ENCODE measurements at regions not wholly inside any gene's neighbourhood (a gene's known extent, or its start where the extent isn't known, plus 50 kb on each side); places are given as distances from the start of the nearest gene placed in this dataset.

DNA sequence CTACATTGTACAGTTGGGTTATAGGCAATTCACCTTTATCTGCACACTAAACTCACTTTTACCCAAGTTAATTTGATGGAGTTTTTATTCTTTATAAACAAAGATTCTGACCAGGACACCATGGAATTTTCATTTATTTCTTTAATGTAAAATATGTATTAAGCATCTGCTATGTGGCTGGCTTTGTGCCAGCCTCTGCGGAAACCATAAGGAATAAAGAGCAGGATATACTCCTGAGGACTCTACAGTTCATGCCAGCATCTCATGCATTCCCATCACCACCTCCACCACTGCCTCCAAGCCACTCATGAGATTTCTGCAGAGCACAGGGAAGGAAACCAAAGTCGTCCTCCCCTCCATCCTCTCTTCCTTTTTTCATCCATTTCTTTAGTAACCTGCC lies 100.0 kb upstream of the DBX1 start:
- TF ChIP-seq, protein P1, sequence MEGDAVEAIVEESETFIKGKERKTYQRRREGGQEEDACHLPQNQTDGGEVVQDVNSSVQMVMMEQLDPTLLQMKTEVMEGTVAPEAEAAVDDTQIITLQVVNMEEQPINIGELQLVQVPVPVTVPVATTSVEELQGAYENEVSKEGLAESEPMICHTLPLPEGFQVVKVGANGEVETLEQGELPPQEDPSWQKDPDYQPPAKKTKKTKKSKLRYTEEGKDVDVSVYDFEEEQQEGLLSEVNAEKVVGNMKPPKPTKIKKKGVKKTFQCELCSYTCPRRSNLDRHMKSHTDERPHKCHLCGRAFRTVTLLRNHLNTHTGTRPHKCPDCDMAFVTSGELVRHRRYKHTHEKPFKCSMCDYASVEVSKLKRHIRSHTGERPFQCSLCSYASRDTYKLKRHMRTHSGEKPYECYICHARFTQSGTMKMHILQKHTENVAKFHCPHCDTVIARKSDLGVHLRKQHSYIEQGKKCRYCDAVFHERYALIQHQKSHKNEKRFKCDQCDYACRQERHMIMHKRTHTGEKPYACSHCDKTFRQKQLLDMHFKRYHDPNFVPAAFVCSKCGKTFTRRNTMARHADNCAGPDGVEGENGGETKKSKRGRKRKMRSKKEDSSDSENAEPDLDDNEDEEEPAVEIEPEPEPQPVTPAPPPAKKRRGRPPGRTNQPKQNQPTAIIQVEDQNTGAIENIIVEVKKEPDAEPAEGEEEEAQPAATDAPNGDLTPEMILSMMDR (IDR thresholded peaks at IDR 0.05) = no peak
- TF ChIP-seq POLR2A (IDR thresholded peaks at IDR 0.05) = no peak
